ENCODE measurements at regions not wholly inside any gene's neighbourhood (a gene's known extent, or its start where the extent isn't known, plus 50 kb on each side); places are given as distances from the start of the nearest gene placed in this dataset.

DNA sequence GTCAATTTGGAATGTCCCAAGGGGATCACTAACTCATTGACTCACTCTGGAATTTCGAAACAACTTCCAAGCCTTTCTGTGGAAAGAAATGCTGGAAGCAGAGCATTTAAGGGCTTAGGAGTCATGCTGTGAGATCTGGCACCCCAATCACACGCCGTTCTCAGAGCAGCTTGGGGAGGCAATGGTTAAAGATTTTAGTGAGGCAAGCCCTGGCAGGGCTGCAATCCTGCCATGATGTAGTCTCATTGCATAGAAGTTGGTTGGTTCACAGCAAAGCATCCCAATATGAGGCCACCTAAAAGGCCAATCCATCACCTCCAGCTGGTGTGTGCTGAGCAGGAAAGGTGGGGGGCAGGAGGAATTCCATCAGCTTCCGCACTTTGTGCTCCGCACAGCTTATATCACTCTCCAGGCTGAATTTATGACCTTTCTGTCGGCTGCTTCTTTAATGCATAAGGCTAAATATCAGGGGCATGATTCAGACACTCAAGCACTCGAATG lies 1043.9 kb upstream of the POU3F3 start:
- no peak for DNase-seq (ENCODE audit: extremely low read depth, low read depth)

DNA sequence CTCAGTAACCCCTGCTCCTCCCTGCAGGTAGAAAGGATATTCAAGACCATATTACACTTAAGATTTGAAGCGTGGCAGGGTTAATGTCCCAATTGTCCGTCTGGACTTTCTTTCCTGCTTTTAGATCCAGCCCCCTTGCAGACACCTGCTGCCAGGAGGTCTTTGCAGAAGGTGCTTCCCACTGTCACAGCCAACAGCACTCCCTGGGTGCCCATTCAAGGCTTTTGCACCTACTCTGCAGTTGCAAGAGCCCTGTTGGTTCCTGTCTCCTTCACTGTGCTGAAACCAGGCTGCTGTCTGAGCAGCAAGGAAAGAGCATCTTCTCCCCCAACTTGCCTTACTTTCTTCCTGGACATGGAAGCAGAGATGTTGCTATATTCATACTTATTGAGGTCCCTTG lies 1043.0 kb upstream of the POU3F3 start:
- DNase-seq (ENCODE audit: extremely low read depth, low read depth) = no peak

GRCh38 chr2:103814016-103814415 lies 1039.9 kb upstream of the POU3F3 start:
- DNase-seq (ENCODE audit: extremely low read depth, low read depth) = no peak

DNA sequence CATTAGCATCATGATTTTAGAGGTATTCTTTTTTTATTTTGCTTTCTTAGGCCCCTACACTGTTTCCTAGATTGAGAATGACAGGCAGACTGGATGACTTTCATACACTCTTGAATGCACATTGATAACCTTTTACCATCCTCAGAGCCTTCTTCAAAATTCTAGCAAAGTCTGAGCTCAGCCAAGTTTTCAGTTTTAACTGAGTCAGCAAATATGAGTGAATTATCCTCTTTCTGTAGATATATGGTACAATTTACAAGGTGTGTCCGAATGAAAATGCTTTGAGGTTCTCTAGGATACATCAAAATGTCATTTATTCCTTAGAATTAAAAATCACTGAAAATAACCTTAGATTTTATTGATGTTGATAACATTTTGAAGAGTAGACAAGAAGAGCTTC lies 1038.2 kb upstream of the POU3F3 start:
- DNase-seq (ENCODE audit: extremely low read depth, low read depth) = no peak

GRCh38 chr2:103817746-103818145 lies 1036.2 kb upstream of the POU3F3 start:
- DNase-seq (ENCODE audit: extremely low read depth, low read depth) = no peak

DNA sequence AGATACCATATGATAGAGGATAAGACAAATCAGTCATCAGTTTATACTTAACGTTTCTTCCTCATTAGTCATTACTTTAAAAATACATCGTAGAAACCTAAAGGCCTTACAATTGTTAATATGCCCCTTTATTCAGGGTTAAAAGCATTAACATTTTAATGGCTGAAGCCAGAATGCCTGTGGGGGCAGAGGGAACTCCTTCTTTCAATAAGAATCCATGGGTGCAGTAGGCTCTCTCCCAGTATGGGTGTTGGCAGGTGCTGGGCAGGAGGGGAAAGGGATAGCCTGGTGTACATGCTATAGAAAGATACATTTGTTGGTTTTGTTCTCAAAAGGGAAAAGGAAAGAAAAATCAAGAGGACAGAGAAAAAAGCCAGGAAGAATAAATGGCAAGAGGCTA lies 1035.7 kb upstream of the POU3F3 start:
- DNase-seq (ENCODE audit: extremely low read depth, low read depth) = no peak

- no peak for DNase-seq (ENCODE audit: extremely low read depth, low read depth)
Observed at GRCh38 chr2:103819599-103819998, 1034.3 kb upstream of the POU3F3 start.

GRCh38 chr2:103823847-103824246 lies 1030.1 kb upstream of the POU3F3 start:
- no peak for DNase-seq (ENCODE audit: extremely low read depth, low read depth)

GRCh38 chr2:103847276-103847675 lies 1006.6 kb upstream of the POU3F3 start:
- no peak for DNase-seq (ENCODE audit: extremely low read depth, low read depth)

- DNase-seq (ENCODE audit: extremely low read depth, low read depth) = no peak
Observed at GRCh38 chr2:103859238-103859637, 994.7 kb upstream of the POU3F3 start.

GRCh38 chr2:103860016-103860415 lies 993.9 kb upstream of the POU3F3 start:
- DNase-seq (ENCODE audit: extremely low read depth, low read depth) = no peak

DNA sequence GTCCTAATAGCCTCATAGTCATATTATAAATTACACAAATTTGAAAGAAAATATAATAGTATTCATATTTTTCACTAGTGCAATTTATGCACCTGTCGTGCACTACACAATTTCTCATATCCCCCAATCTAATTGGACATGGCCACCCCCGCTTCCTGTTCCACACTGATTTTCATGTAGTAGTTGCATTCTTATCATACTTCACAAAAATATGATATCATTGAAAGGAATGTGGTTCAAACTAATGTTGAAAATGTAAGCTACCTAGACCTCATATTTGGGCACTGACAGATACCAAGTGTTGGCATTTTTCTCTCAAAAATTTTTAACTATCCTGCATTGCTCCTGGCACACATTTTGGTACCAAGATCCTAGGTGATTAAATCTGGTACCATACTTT lies 985.5 kb upstream of the POU3F3 start:
- no peak for DNase-seq (ENCODE audit: extremely low read depth, low read depth)

- DNase-seq (ENCODE audit: extremely low read depth, low read depth) = no peak
Observed at GRCh38 chr2:103873716-103874351, 980.1 kb upstream of the POU3F3 start.

- DNase-seq (ENCODE audit: extremely low read depth, low read depth) = no peak
Observed at GRCh38 chr2:103875131-103875530, 978.8 kb upstream of the POU3F3 start.

DNA sequence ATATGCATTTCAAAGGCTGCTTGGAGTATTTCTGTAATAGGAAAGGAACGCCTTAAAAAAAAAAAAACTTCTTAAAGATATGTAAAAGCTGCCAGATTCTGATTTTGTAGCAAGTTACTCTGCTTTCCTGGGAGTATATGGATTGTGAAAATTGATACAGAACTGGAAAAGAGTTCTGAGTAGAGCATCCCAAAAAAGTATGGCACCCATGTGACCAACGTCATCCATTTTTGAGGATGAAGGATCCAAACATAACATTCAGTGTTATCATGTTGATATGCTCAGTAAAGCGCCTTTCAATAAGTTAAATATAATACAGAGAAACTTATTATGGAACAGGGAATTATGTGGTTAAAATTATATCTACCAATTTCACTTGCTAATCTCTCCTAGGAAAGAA lies 978.4 kb upstream of the POU3F3 start:
- no peak for DNase-seq (ENCODE audit: extremely low read depth, low read depth)

GRCh38 chr2:103876611-103877010 lies 977.3 kb upstream of the POU3F3 start:
- no peak for DNase-seq (ENCODE audit: extremely low read depth, low read depth)

- DNase-seq (ENCODE audit: extremely low read depth, low read depth) = no peak
Observed at GRCh38 chr2:103879101-103879500, 974.8 kb upstream of the POU3F3 start.

- DNase-seq (ENCODE audit: extremely low read depth, low read depth) = no peak
Observed at GRCh38 chr2:103880081-103880834, 973.7 kb upstream of the POU3F3 start.

DNA sequence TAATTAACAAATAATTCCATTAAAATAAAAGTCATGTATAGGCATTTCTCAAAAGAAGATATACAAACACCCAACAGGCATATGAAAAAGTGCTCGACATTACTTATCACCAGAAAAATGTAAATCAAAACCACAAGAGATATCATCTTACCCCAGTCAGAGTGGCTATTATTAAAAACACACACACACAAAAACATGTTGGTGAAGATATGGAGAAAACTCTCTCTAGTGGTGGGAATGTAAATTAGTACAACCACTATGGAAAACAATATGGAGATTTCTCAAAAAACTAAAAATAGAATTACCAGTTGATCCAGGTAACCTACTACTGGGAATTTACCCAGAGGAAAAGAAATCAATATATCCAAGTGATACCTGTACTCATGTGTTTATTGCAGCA lies 966.3 kb upstream of the POU3F3 start:
- DNase-seq (ENCODE audit: extremely low read depth, low read depth) = no peak

- no peak for DNase-seq (ENCODE audit: extremely low read depth, low read depth)
Observed at GRCh38 chr2:103896182-103896581, 957.7 kb upstream of the POU3F3 start.

DNA sequence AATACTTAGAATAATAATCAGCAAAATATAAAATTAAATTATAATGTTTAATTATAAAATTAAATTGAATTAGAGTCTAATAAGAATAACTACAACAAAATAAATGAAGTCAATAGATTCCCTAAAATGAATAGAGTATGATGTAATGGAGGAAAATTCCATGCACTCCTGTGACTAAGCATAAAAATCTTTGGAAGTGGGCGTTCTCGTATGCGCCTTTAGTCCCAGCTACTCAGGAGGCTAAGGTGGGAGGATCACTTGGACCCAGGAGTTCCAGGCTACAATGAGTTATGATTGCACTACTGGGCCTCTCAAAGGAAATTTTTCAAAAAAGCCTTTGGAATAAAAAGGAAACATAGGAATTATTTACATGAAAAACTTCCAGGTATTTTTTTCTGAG lies 955.4 kb upstream of the POU3F3 start:
- peak; percentile 14 for DNase-seq (ENCODE audit: extremely low read depth, low read depth)

GRCh38 chr2:103902347-103902746 lies 951.6 kb upstream of the POU3F3 start:
- DNase-seq (ENCODE audit: extremely low read depth, low read depth) = no peak

All from NCI-H460 (cell line).